Hepatocyte (in vitro differentiated cells): ENCODE measurements at regions not wholly inside any gene's neighbourhood (a gene's known extent, or its start where the extent isn't known, plus 50 kb on each side); places are given as distances from the start of the nearest gene placed in this dataset.

Experiments
- EZH2 ChIP-seq: fragments of 200-600 bp; sonication (generic); IDR thresholded peaks from 2 replicates; pipeline ENCODE4 v1.6.1; 2016; ENCODE audit warnings: antibody characterized with exemption, mild to moderate bottlenecking, borderline replicate concordance
- EZH2phosphoT487 ChIP-seq: fragments of 200-600 bp; sonication (generic); IDR thresholded peaks from one replicate; pipeline ENCODE4 v1.6.1; 2018; ENCODE audit warnings: antibody characterized with exemption, mild to moderate bottlenecking, low read depth, moderate library complexity; ENCODE audit not compliant: unreplicated experiment, severe bottlenecking
- TF ChIP-seq, protein P1 (sequence below): fragments of 200-600 bp; sonication (generic); IDR thresholded peaks from 2 replicates; pipeline ENCODE4 v1.5.1; 2016; ENCODE audit warnings: antibody characterized with exemption, mild to moderate bottlenecking; ENCODE audit not compliant: poor library complexity

GRCh38 chr5:28850320-28850921 is 1812.0 kb upstream of the CDH9 start:
- TF ChIP-seq, protein P1, sequence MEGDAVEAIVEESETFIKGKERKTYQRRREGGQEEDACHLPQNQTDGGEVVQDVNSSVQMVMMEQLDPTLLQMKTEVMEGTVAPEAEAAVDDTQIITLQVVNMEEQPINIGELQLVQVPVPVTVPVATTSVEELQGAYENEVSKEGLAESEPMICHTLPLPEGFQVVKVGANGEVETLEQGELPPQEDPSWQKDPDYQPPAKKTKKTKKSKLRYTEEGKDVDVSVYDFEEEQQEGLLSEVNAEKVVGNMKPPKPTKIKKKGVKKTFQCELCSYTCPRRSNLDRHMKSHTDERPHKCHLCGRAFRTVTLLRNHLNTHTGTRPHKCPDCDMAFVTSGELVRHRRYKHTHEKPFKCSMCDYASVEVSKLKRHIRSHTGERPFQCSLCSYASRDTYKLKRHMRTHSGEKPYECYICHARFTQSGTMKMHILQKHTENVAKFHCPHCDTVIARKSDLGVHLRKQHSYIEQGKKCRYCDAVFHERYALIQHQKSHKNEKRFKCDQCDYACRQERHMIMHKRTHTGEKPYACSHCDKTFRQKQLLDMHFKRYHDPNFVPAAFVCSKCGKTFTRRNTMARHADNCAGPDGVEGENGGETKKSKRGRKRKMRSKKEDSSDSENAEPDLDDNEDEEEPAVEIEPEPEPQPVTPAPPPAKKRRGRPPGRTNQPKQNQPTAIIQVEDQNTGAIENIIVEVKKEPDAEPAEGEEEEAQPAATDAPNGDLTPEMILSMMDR: no peak
- TF ChIP-seq EZH2phosphoT487 (no peak), EZH2 (no peak)
